ENCODE measurements at regions not wholly inside any gene's neighbourhood (a gene's known extent, or its start where the extent isn't known, plus 50 kb on each side); places are given as distances from the start of the nearest gene placed in this dataset.

DNA sequence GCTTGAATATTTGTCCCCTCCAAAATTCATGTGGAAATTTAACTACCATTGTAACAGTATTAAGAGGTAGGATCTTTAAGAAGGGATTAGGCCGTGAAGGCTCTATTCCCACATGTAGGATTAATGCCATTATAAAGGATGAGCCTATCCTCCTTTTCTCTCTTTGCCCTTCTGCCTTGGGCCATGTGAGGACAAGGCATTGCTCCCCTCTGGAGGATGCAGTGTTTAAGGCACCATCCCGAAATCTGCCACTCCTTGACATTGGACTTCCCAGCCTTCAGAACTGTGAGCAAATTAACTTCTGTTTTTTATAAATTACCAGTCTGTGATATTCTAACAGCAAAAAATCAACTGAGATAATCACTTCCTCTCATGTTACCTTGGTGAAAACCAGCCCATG is 124.4 kb downstream of the TOMM20 start:
- no peaks in the 10 kb centered on the region for H3K9me2 ChIP-seq (ENCODE audit: insufficient read depth, low read length)
- H3K4me2 ChIP-seq (ENCODE audit: low read length), result no peak overlapping the region
- H2AFZ ChIP-seq (ENCODE audit: low read depth, low read length), result no peak overlapping the region
- H3K36me3 ChIP-seq (ENCODE audit: insufficient read depth, low read length), result no peaks in the 10 kb centered on the region
- H3K27ac ChIP-seq (ENCODE audit: low read length), result no peak overlapping the region
- no peaks in the 10 kb centered on the region for H3F3A ChIP-seq (ENCODE audit: insufficient read depth, low read length, poor library complexity, severe bottlenecking)
- no peaks in the 10 kb centered on the region for H3K79me2 ChIP-seq (replicated peaks; ENCODE audit: insufficient read depth, low read length)
- H3K4me3 ChIP-seq (ENCODE audit: low read length), result no peak overlapping the region
- TF ChIP-seq TAF1 (IDR thresholded peaks at IDR 0.05; ENCODE audit: low read depth), result no peak
- TF ChIP-seq, protein P1, sequence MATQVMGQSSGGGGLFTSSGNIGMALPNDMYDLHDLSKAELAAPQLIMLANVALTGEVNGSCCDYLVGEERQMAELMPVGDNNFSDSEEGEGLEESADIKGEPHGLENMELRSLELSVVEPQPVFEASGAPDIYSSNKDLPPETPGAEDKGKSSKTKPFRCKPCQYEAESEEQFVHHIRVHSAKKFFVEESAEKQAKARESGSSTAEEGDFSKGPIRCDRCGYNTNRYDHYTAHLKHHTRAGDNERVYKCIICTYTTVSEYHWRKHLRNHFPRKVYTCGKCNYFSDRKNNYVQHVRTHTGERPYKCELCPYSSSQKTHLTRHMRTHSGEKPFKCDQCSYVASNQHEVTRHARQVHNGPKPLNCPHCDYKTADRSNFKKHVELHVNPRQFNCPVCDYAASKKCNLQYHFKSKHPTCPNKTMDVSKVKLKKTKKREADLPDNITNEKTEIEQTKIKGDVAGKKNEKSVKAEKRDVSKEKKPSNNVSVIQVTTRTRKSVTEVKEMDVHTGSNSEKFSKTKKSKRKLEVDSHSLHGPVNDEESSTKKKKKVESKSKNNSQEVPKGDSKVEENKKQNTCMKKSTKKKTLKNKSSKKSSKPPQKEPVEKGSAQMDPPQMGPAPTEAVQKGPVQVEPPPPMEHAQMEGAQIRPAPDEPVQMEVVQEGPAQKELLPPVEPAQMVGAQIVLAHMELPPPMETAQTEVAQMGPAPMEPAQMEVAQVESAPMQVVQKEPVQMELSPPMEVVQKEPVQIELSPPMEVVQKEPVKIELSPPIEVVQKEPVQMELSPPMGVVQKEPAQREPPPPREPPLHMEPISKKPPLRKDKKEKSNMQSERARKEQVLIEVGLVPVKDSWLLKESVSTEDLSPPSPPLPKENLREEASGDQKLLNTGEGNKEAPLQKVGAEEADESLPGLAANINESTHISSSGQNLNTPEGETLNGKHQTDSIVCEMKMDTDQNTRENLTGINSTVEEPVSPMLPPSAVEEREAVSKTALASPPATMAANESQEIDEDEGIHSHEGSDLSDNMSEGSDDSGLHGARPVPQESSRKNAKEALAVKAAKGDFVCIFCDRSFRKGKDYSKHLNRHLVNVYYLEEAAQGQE (IDR thresholded peaks at IDR 0.05; ENCODE audit: borderline replicate concordance), result no peak
- no peak for TF ChIP-seq RAD21 (conservative IDR thresholded peaks at IDR 0.05)
- no peak for TF ChIP-seq SMC3 (conservative IDR thresholded peaks at IDR 0.05; ENCODE audit: poor library complexity)
- no peak for TF ChIP-seq POLR2AphosphoS5 (IDR thresholded peaks at IDR 0.05)
- no peak for TF ChIP-seq EZH2 (IDR thresholded peaks at IDR 0.05; ENCODE audit: borderline replicate concordance, insufficient read depth, low read length, poor library complexity, severe bottlenecking)
- TF ChIP-seq MXI1 (conservative IDR thresholded peaks at IDR 0.05; ENCODE audit: poor library complexity, severe bottlenecking), result no peak
- TF ChIP-seq EP300 (conservative IDR thresholded peaks at IDR 0.05; ENCODE audit: poor library complexity, severe bottlenecking), result no peak
- TF ChIP-seq, protein P2, sequence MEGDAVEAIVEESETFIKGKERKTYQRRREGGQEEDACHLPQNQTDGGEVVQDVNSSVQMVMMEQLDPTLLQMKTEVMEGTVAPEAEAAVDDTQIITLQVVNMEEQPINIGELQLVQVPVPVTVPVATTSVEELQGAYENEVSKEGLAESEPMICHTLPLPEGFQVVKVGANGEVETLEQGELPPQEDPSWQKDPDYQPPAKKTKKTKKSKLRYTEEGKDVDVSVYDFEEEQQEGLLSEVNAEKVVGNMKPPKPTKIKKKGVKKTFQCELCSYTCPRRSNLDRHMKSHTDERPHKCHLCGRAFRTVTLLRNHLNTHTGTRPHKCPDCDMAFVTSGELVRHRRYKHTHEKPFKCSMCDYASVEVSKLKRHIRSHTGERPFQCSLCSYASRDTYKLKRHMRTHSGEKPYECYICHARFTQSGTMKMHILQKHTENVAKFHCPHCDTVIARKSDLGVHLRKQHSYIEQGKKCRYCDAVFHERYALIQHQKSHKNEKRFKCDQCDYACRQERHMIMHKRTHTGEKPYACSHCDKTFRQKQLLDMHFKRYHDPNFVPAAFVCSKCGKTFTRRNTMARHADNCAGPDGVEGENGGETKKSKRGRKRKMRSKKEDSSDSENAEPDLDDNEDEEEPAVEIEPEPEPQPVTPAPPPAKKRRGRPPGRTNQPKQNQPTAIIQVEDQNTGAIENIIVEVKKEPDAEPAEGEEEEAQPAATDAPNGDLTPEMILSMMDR (IDR thresholded peaks at IDR 0.05; ENCODE audit: poor library complexity, severe bottlenecking), result no peak
- no peaks in the 10 kb centered on the region for H4K20me1 ChIP-seq (ENCODE audit: insufficient read depth)
- H3K9ac ChIP-seq (ENCODE audit: low read length), result no peak overlapping the region
- H3K27me3 ChIP-seq (ENCODE audit: insufficient read depth, low read depth, low read length), result no peaks in the 10 kb centered on the region
- peaks cover 3% of the 10 kb centered on the region for H3K9me3 ChIP-seq (ENCODE audit: low read length)

DNA sequence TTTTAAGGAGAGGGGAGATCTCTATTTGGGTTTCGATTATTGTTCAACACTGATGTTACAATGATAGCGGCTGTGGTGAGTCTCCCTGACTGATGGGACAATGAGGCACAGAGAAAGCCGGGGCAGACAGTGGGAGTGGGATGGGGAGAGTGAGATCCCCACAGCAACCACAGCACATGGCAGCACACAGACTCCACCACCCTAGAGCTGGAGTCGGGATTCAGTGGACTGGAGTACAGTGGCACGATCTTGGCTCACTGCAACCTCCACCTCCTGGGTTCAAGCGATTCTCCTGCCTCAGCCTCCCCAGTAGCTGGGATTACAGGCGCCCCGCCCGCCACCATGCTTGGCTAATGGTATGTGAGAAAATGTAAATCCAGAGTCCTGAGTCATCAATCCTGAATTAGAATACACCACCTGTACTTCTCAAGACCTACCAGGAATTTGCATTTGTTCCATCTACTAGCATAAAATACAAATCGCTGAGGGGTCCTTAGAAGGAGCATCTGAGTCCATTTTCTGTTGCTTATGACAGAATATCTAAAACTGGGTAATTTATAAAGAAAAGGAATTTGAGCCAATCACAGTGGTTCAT is 125.8 kb downstream of the TOMM20 start:
- Histone ChIP-seq H3K27me3 (ENCODE audit: insufficient read depth, low read depth, low read length) (no peaks in the 10 kb centered on the region), H3K9me3 (ENCODE audit: low read length) (peaks cover 3% of the 10 kb centered on the region), H3K79me2 (replicated peaks; ENCODE audit: insufficient read depth, low read length) (no peaks in the 10 kb centered on the region), H3K4me3 (ENCODE audit: low read length) (no peak overlapping the region), H3K9ac (ENCODE audit: low read length) (no peak overlapping the region), H3K9me2 (ENCODE audit: insufficient read depth, low read length) (no peaks in the 10 kb centered on the region), H3K36me3 (ENCODE audit: insufficient read depth, low read length) (no peaks in the 10 kb centered on the region), H3F3A (ENCODE audit: insufficient read depth, low read length, poor library complexity, severe bottlenecking) (no peaks in the 10 kb centered on the region), H4K20me1 (ENCODE audit: insufficient read depth) (no peaks in the 10 kb centered on the region), H3K4me2 (ENCODE audit: low read length) (no peak overlapping the region), H3K27ac (ENCODE audit: low read length) (no peak overlapping the region), H2AFZ (ENCODE audit: low read depth, low read length) (no peak overlapping the region)
- TF ChIP-seq EP300 (conservative IDR thresholded peaks at IDR 0.05; ENCODE audit: poor library complexity, severe bottlenecking) (no peak), TAF1 (IDR thresholded peaks at IDR 0.05; ENCODE audit: low read depth) (no peak), MXI1 (conservative IDR thresholded peaks at IDR 0.05; ENCODE audit: poor library complexity, severe bottlenecking) (no peak), EZH2 (IDR thresholded peaks at IDR 0.05; ENCODE audit: borderline replicate concordance, insufficient read depth, low read length, poor library complexity, severe bottlenecking) (no peak), RAD21 (conservative IDR thresholded peaks at IDR 0.05) (no peak), SMC3 (conservative IDR thresholded peaks at IDR 0.05; ENCODE audit: poor library complexity) (no peak), POLR2AphosphoS5 (IDR thresholded peaks at IDR 0.05) (no peak)
- TF ChIP-seq, protein P1 (IDR thresholded peaks at IDR 0.05; ENCODE audit: borderline replicate concordance), result no peak
- TF ChIP-seq, protein P2 (IDR thresholded peaks at IDR 0.05; ENCODE audit: poor library complexity, severe bottlenecking), result no peak

Data from neural cell (in vitro differentiated cells).